OCI-LY7 (cell line): ENCODE measurements at regions not wholly inside any gene's neighbourhood (a gene's known extent, or its start where the extent isn't known, plus 50 kb on each side); places are given as distances from the start of the nearest gene placed in this dataset.

ENCODE experiments used
- CTCF ChIP-seq: fragments of 200-600 bp; sonication (generic); conservative IDR thresholded peaks from 2 replicates; pipeline ENCODE4 v1.5.1; 2014; ENCODE audit warnings: mild to moderate bottlenecking, antibody characterized with exemption, low read length, moderate library complexity, mixed read lengths
- EZH2phosphoT487 ChIP-seq: fragments of 200-600 bp; sonication (generic); IDR thresholded peaks from 2 replicates; pipeline ENCODE4 v1.6.1; 2018; ENCODE audit warnings: low read depth, borderline replicate concordance, mild to moderate bottlenecking, mixed run types, antibody characterized with exemption, low read length, moderate library complexity, mixed read lengths

GRCh38 chr16:59214455-59214854, 480.3 kb upstream of the GOT2 start:
- TF ChIP-seq CTCF: no peak
- TF ChIP-seq EZH2phosphoT487: no peak
